ENCODE measurements at regions not wholly inside any gene's neighbourhood (a gene's known extent, or its start where the extent isn't known, plus 50 kb on each side); places are given as distances from the start of the nearest gene placed in this dataset.
"Not testable (repeated sequence)": the region's sequence is repeated elsewhere in the genome, so short reads cannot be mapped to it uniquely, and the experiment has no call there.

DNA sequence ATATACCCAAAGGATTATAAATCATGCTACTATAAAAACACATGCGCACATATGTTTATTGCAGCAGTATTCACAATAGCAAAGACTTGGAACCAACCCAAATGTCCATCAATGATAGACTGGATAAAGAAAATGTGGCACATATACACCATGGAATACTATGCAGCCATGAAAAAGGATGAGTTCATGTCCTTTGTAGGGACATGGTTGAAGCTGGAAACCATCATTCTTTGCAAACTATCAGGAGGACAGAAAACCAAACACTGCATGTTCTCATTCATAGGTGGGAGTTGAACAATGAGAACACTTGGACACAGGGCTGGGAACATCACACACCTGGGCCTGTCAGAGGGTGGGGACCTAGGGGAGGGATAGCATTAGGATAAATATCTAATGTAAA lies 98.9 kb upstream of the BCHE start:
- not testable (repeated sequence) for TF ChIP-seq CTCF (conservative IDR thresholded peaks at IDR 0.05); ZFX (IDR thresholded peaks at IDR 0.05)

Measured in C4-2B (cell line).